Nucleus accumbens (tissue), 56 donors: ENCODE measurements at regions not wholly inside any gene's neighbourhood (a gene's known extent, or its start where the extent isn't known, plus 50 kb on each side); places are given as distances from the start of the nearest gene placed in this dataset.

ENCODE experiments used
- DNase-seq, 56 donors: peaks; one replicate each; lab custom pipeline; 2025; lab: John Stamatoyannopoulos, UW

- DNase-seq: no peak
Measured at GRCh38 chr16:9286930-9287329, 195.5 kb downstream of the HAPSTR1 start.

- DNase-seq: no peak
Measured at GRCh38 chr16:9296271-9296590, 204.8 kb downstream of the HAPSTR1 start.

GRCh38 chr16:9297437-9298113 is 206.1 kb downstream of the HAPSTR1 start:
- DNase-seq: peak in 30 of 56 donors; percentile 2 to 61 (median 12)

- no peak for DNase-seq
Measured at GRCh38 chr16:9300252-9300651, 208.8 kb downstream of the HAPSTR1 start.

- DNase-seq: no peak
Measured at GRCh38 chr16:9302072-9302471, 210.6 kb downstream of the HAPSTR1 start.

- DNase-seq: no peak
Measured at GRCh38 chr16:9306753-9307152, 215.3 kb downstream of the HAPSTR1 start.

- no peak for DNase-seq
Measured at GRCh38 chr16:9307446-9307845, 216.0 kb downstream of the HAPSTR1 start.

- DNase-seq: no peak
Measured at GRCh38 chr16:9308356-9308801, 216.9 kb downstream of the HAPSTR1 start.

- DNase-seq: no peak
Measured at GRCh38 chr16:9308850-9309249, 217.4 kb downstream of the HAPSTR1 start.

- DNase-seq: no peak
Measured at GRCh38 chr16:9309844-9310243, 218.4 kb downstream of the HAPSTR1 start.

- peak in 37 of 56 donors; percentile 2 to 73 (median 25) for DNase-seq
Measured at GRCh38 chr16:9311303-9311954, 220.0 kb downstream of the HAPSTR1 start.

GRCh38 chr16:9316008-9316407 is 224.6 kb downstream of the HAPSTR1 start:
- no peak for DNase-seq

- peak in 7 of 56 donors; percentile 3 to 42 (median 9) for DNase-seq
Measured at GRCh38 chr16:9316615-9317014, 225.2 kb downstream of the HAPSTR1 start.

GRCh38 chr16:9318764-9319163 is 227.3 kb downstream of the HAPSTR1 start:
- no peak for DNase-seq

- no peak for DNase-seq
Measured at GRCh38 chr16:9322769-9323168, 231.3 kb downstream of the HAPSTR1 start.

GRCh38 chr16:9323170-9323569 is 231.7 kb downstream of the HAPSTR1 start:
- no peak for DNase-seq

- DNase-seq: no peak
Measured at GRCh38 chr16:9327253-9327652, 235.8 kb downstream of the HAPSTR1 start.

GRCh38 chr16:9328411-9328810 is 237.0 kb downstream of the HAPSTR1 start:
- DNase-seq: no peak

GRCh38 chr16:9330095-9330494 is 238.7 kb downstream of the HAPSTR1 start:
- no peak for DNase-seq

- no peak for DNase-seq
Measured at GRCh38 chr16:9331503-9331902, 240.1 kb downstream of the HAPSTR1 start.

- DNase-seq: no peak
Measured at GRCh38 chr16:9332574-9333148, 241.2 kb downstream of the HAPSTR1 start.

GRCh38 chr16:9333469-9333868 is 242.0 kb downstream of the HAPSTR1 start:
- no peak for DNase-seq
